Loucy (cell line): ENCODE measurements at regions not wholly inside any gene's neighbourhood (a gene's known extent, or its start where the extent isn't known, plus 50 kb on each side); places are given as distances from the start of the nearest gene placed in this dataset.

Source experiments
- H2AFZ ChIP-seq: fragments of 200-600 bp; sonication (generic); 2 replicates; pipeline ENCODE4 v1.6.0; 2016; ENCODE audit warnings: antibody characterized with exemption, mild to moderate bottlenecking, low read length, moderate library complexity
- H3F3A ChIP-seq: fragments of 200-600 bp; 2 replicates; pipeline ENCODE4 v1.6.0; 2016; ENCODE audit warnings: antibody characterized with exemption, low read depth, mild to moderate bottlenecking
- H3K27me3 ChIP-seq: fragments of 200-600 bp; sonication (generic); 2 replicates; pipeline ENCODE4 v1.6.1; 2014; ENCODE audit warnings: low read length, mild to moderate bottlenecking; ENCODE audit not compliant: insufficient read depth, poor library complexity, severe bottlenecking
- H3K36me3 ChIP-seq: fragments of 200-600 bp; sonication (generic); 2 replicates; pipeline ENCODE4 v1.6.1; 2016; ENCODE audit warnings: low read length; ENCODE audit not compliant: insufficient read depth
- H3K4me1 ChIP-seq: fragments of 200-600 bp; sonication (generic); 2 replicates; pipeline ENCODE4 v1.5.1; 2014; ENCODE audit warnings: low read length, mild to moderate bottlenecking; ENCODE audit not compliant: insufficient read depth, poor library complexity, severe bottlenecking
- H3K4me2 ChIP-seq: fragments of 200-600 bp; sonication (generic); 2 replicates; pipeline ENCODE4 v1.6.0; 2014; ENCODE audit warnings: antibody characterized with exemption, low read length, low read depth, mild to moderate bottlenecking; ENCODE audit not compliant: poor library complexity, severe bottlenecking
- H3K4me3 ChIP-seq: fragments of 200-600 bp; sonication (generic); 2 replicates; pipeline ENCODE4 v1.5.1; 2014; ENCODE audit warnings: low read length, mild to moderate bottlenecking, mixed read lengths; ENCODE audit not compliant: poor library complexity, severe bottlenecking
- H3K79me2 ChIP-seq: fragments of 200-600 bp; sonication (generic); 2 replicates; pipeline ENCODE4 v1.6.1; 2014; ENCODE audit warnings: low read length; ENCODE audit not compliant: insufficient read depth
- H3K9ac ChIP-seq: fragments of 200-600 bp; sonication (generic); 2 replicates; pipeline ENCODE4 v1.6.0; 2014; ENCODE audit warnings: mild to moderate bottlenecking, low read depth, low read length, moderate library complexity; ENCODE audit not compliant: poor library complexity, severe bottlenecking
- H3K9me2 ChIP-seq: fragments of 200-600 bp; sonication (generic); replicated peaks from 2 replicates; pipeline ENCODE4 v1.6.1; 2016; ENCODE audit warnings: low read depth, low read length, mixed read lengths
- H3K9me3 ChIP-seq: fragments of 200-600 bp; sonication (generic); 2 replicates; pipeline ENCODE4 v1.6.1; 2014; ENCODE audit warnings: mild to moderate bottlenecking, antibody characterized with exemption, low read length, low read depth; ENCODE audit not compliant: insufficient read depth
- H4K20me1 ChIP-seq: fragments of 200-600 bp; sonication (generic); 2 replicates; pipeline ENCODE4 v1.6.0; 2014; ENCODE audit warnings: antibody characterized with exemption, low read length, mild to moderate bottlenecking; ENCODE audit not compliant: insufficient read depth, poor library complexity, severe bottlenecking
- CTCF ChIP-seq: fragments of 200-600 bp; sonication (generic); conservative IDR thresholded peaks from 2 replicates; pipeline ENCODE4 v1.5.1; 2014; ENCODE audit warnings: mild to moderate bottlenecking, antibody characterized with exemption, low read length
- EZH2phosphoT487 ChIP-seq: fragments of 200-600 bp; IDR thresholded peaks from 2 replicates; pipeline ENCODE4 v1.6.1; 2018; ENCODE audit warnings: antibody characterized with exemption, mild to moderate bottlenecking, moderate library complexity, borderline replicate concordance

GRCh38 chr11:98069861-98070260 is 950.9 kb upstream of the CNTN5 start:
- Histone ChIP-seq H3K36me3 (no peaks in the 10 kb centered on the region), H3K9me2 (no peaks in the 10 kb centered on the region), H4K20me1 (no peaks in the 10 kb centered on the region), H3K9me3 (no peaks in the 10 kb centered on the region; the same call in none of the 2 replicates), H3K9ac (no peak overlapping the region), H3K27me3 (no peaks in the 10 kb centered on the region), H3K4me2 (no peak overlapping the region), H3K79me2 (no peaks in the 10 kb centered on the region), H2AFZ (no peak overlapping the region), H3F3A (no peaks in the 10 kb centered on the region), H3K4me1 (no peaks in the 10 kb centered on the region), H3K4me3 (no peak overlapping the region)
- TF ChIP-seq CTCF (no peak), EZH2phosphoT487 (no peak)

GRCh38 chr11:98090861-98091505 is 929.8 kb upstream of the CNTN5 start:
- no peaks in the 10 kb centered on the region for H3K36me3 ChIP-seq
- no peak overlapping the region for H3K4me2 ChIP-seq
- TF ChIP-seq EZH2phosphoT487 = no peak
- TF ChIP-seq CTCF = no peak
- H3K9me2 ChIP-seq = no peaks in the 10 kb centered on the region
- no peaks in the 10 kb centered on the region for H3K4me1 ChIP-seq
- no peaks in the 10 kb centered on the region for H3K79me2 ChIP-seq
- H2AFZ ChIP-seq = no peak overlapping the region
- no peak overlapping the region for H3K9ac ChIP-seq
- H3K9me3 ChIP-seq = no peaks in the 10 kb centered on the region
- H3F3A ChIP-seq = no peaks in the 10 kb centered on the region
- no peaks in the 10 kb centered on the region for H4K20me1 ChIP-seq
- H3K4me3 ChIP-seq = no peak overlapping the region
- H3K27me3 ChIP-seq = no peaks in the 10 kb centered on the region

GRCh38 chr11:98099371-98099770 is 921.4 kb upstream of the CNTN5 start:
- H3K27me3 ChIP-seq = no peaks in the 10 kb centered on the region
- H3K4me3 ChIP-seq = no peak overlapping the region
- H3K4me2 ChIP-seq = no peak overlapping the region
- no peaks in the 10 kb centered on the region for H3K9me3 ChIP-seq
- H2AFZ ChIP-seq = no peak overlapping the region
- H3K36me3 ChIP-seq = no peaks in the 10 kb centered on the region
- no peaks in the 10 kb centered on the region for H3K4me1 ChIP-seq
- TF ChIP-seq CTCF (no peak), EZH2phosphoT487 (no peak)
- no peaks in the 10 kb centered on the region for H3F3A ChIP-seq
- H3K79me2 ChIP-seq = no peaks in the 10 kb centered on the region
- H3K9ac ChIP-seq = no peak overlapping the region
- H4K20me1 ChIP-seq = no peaks in the 10 kb centered on the region
- no peaks in the 10 kb centered on the region for H3K9me2 ChIP-seq
